HEK293 (cell line): ENCODE measurements at regions not wholly inside any gene's neighbourhood (a gene's known extent, or its start where the extent isn't known, plus 50 kb on each side); places are given as distances from the start of the nearest gene placed in this dataset.

Experiments used
- CTCF ChIA-PET: fragments of 350-600 bp; formaldehyde crosslinking; extraction: SDS; loops from one replicate; lab custom pipeline; 2021; ENCODE audit warnings: antibody characterized with exemption; lab: Yijun Ruan, JAX
- POLR2A ChIA-PET: fragments of 300-600 bp; formaldehyde crosslinking; extraction: SDS; loops from one replicate; lab custom pipeline; 2020; ENCODE audit warnings: antibody characterized with exemption, inconsistent platforms; lab: Yijun Ruan, JAX
- H3K27ac ChIP-seq: fragments of 200-500 bp; sonication (Bioruptor generic); 2 replicates; pipeline ENCODE4 v1.5.1; 2014; ENCODE audit warnings: low read depth, low read length, control low read depth, inconsistent platforms; ENCODE audit errors: extremely low read depth
- H3K36me3 ChIP-seq, 2 experiments: fragments of 200-500 bp in 1 of 2; sonication (Bioruptor generic) in 1 of 2; 1 replicate in 1 of 2; 2 replicates in 1 of 2; pipeline ENCODE4 v1.5.1; 2014 to 2017; ENCODE audit warnings: inconsistent platforms in 2 of 2, low read length in 2 of 2; ENCODE audit not compliant: control insufficient read depth in 2 of 2, insufficient read depth in 1 of 2
- H3K4me1 ChIP-seq: fragments of 200-500 bp; sonication (Bioruptor generic); 2 replicates; pipeline ENCODE4 v1.5.1; 2014; ENCODE audit warnings: mild to moderate bottlenecking, low read length, inconsistent platforms; ENCODE audit not compliant: control insufficient read depth, insufficient read depth
- H3K4me3 ChIP-seq: 2 replicates; pipeline ENCODE4 v1.5.1; 2011; ENCODE audit warnings: low read depth, mild to moderate bottlenecking, control low read depth, low read length, moderate library complexity
- H3K9me3 ChIP-seq: fragments of 200-500 bp; sonication (Bioruptor generic); 2 replicates; pipeline ENCODE4 v1.5.1; 2014; ENCODE audit warnings: low read depth, low read length, inconsistent platforms; ENCODE audit not compliant: control insufficient read depth, insufficient read depth
- BCL11A ChIP-seq: fragments of 450-650 bp; formaldehyde crosslinking; IDR thresholded peaks from 2 replicates; pipeline ENCODE4 v1.5.1; 2016; ENCODE audit warnings: low read depth, missing biosample characterization, missing genetic modification characterization
- FEZF1 ChIP-seq: fragments of 450-650 bp; formaldehyde crosslinking; IDR thresholded peaks from 2 replicates; pipeline ENCODE4 v1.5.1; 2016; ENCODE audit warnings: missing biosample characterization, missing genetic modification characterization
- GLIS2 ChIP-seq: fragments of 450-650 bp; formaldehyde crosslinking; IDR thresholded peaks from 2 replicates; pipeline ENCODE4 v1.5.1; 2016; ENCODE audit warnings: missing biosample characterization, missing genetic modification characterization
- HOXC10 ChIP-seq: sonication (generic); formaldehyde crosslinking; IDR thresholded peaks from 2 replicates; pipeline ENCODE4 v1.8.1; 2023; ENCODE audit warnings: mild to moderate bottlenecking, missing genetic modification reagents
- KLF17 ChIP-seq: fragments of 450-650 bp; formaldehyde crosslinking; IDR thresholded peaks from 2 replicates; pipeline ENCODE4 v1.5.1; 2016; ENCODE audit warnings: missing biosample characterization, missing genetic modification characterization
- TRIM28 ChIP-seq: IDR thresholded peaks from 2 replicates; pipeline ENCODE4 v1.6.1; 2011; ENCODE audit warnings: low read length, control low read depth, borderline replicate concordance
- YY2 ChIP-seq: fragments of 450-650 bp; formaldehyde crosslinking; IDR thresholded peaks from 2 replicates; pipeline ENCODE4 v1.5.1; 2016; ENCODE audit warnings: missing biosample characterization, missing genetic modification characterization
- ZBTB10 ChIP-seq: fragments of 450-650 bp; formaldehyde crosslinking; IDR thresholded peaks from 2 replicates; pipeline ENCODE4 v1.5.1; 2016; ENCODE audit warnings: missing biosample characterization, missing genetic modification characterization
- ZEB2 ChIP-seq: fragments of 450-650 bp; formaldehyde crosslinking; IDR thresholded peaks from 2 replicates; pipeline ENCODE4 v1.5.1; 2016; ENCODE audit warnings: missing biosample characterization, missing genetic modification characterization
- ZNF121 ChIP-seq: fragments of 450-650 bp; formaldehyde crosslinking; IDR thresholded peaks from 2 replicates; pipeline ENCODE4 v1.5.1; 2016; ENCODE audit warnings: missing biosample characterization, missing genetic modification characterization
- ZNF155 ChIP-seq: fragments of 450-650 bp; formaldehyde crosslinking; IDR thresholded peaks from 2 replicates; pipeline ENCODE4 v1.5.1; 2016; ENCODE audit warnings: missing biosample characterization, missing genetic modification characterization
- ZNF223 ChIP-seq: fragments of 450-650 bp; formaldehyde crosslinking; IDR thresholded peaks from 2 replicates; pipeline ENCODE4 v1.5.1; 2016; ENCODE audit warnings: missing biosample characterization, missing genetic modification characterization
- ZNF24 ChIP-seq: fragments of 450-650 bp; formaldehyde crosslinking; IDR thresholded peaks from 2 replicates; pipeline ENCODE4 v1.5.1; 2016; ENCODE audit warnings: missing biosample characterization, missing genetic modification characterization
- ZNF324 ChIP-seq: fragments of 450-650 bp; formaldehyde crosslinking; IDR thresholded peaks from 2 replicates; pipeline ENCODE4 v1.5.1; 2016; ENCODE audit warnings: missing biosample characterization, missing genetic modification characterization
- ZNF398 ChIP-seq: fragments of 450-650 bp; formaldehyde crosslinking; IDR thresholded peaks from 2 replicates; pipeline ENCODE4 v1.5.1; 2017; ENCODE audit warnings: missing biosample characterization, missing genetic modification characterization
- ZNF416 ChIP-seq: fragments of 450-650 bp; formaldehyde crosslinking; IDR thresholded peaks from 2 replicates; pipeline ENCODE4 v1.5.1; 2016; ENCODE audit warnings: missing biosample characterization, missing genetic modification characterization
- ZNF558 ChIP-seq: fragments of 450-650 bp; formaldehyde crosslinking; IDR thresholded peaks from 2 replicates; pipeline ENCODE4 v1.5.1; 2016; ENCODE audit warnings: missing biosample characterization, missing genetic modification characterization
- ZNF623 ChIP-seq: fragments of 450-650 bp; formaldehyde crosslinking; IDR thresholded peaks from 2 replicates; pipeline ENCODE4 v1.5.1; 2016; ENCODE audit warnings: missing biosample characterization, missing genetic modification characterization
- ZNF624 ChIP-seq: fragments of 450-650 bp; formaldehyde crosslinking; IDR thresholded peaks from 2 replicates; pipeline ENCODE4 v1.5.1; 2017; ENCODE audit warnings: missing biosample characterization, missing genetic modification characterization
- ZNF658 ChIP-seq: fragments of 450-650 bp; formaldehyde crosslinking; IDR thresholded peaks from 2 replicates; pipeline ENCODE4; 2016; ENCODE audit warnings: missing biosample characterization, missing genetic modification characterization
- ZNF704 ChIP-seq: fragments of 450-650 bp; formaldehyde crosslinking; IDR thresholded peaks from 2 replicates; pipeline ENCODE4 v1.5.1; 2016; ENCODE audit warnings: missing biosample characterization, missing genetic modification characterization
- ZNF768 ChIP-seq: fragments of 450-650 bp; formaldehyde crosslinking; IDR thresholded peaks from 2 replicates; pipeline ENCODE4 v1.5.1; 2018; ENCODE audit warnings: missing biosample characterization, mild to moderate bottlenecking, missing genetic modification characterization
- ZNF776 ChIP-seq: fragments of 450-650 bp; formaldehyde crosslinking; IDR thresholded peaks from 2 replicates; pipeline ENCODE4 v1.5.0; 2017; ENCODE audit warnings: missing biosample characterization, missing genetic modification characterization, borderline replicate concordance
- ZNF843 ChIP-seq: fragments of 450-650 bp; formaldehyde crosslinking; IDR thresholded peaks from 2 replicates; pipeline ENCODE4 v1.5.1; 2016; ENCODE audit warnings: missing biosample characterization, missing genetic modification characterization
- ZSCAN30 ChIP-seq: fragments of 450-650 bp; IDR thresholded peaks from 2 replicates; pipeline ENCODE4 v1.5.1; 2018; ENCODE audit warnings: missing biosample characterization, mild to moderate bottlenecking, missing genetic modification characterization, moderate library complexity
- TF ChIP-seq, protein P1 (sequence below): fragments of 450-650 bp; formaldehyde crosslinking; IDR thresholded peaks from 2 replicates; pipeline ENCODE4 v1.5.1; 2016; ENCODE audit warnings: missing biosample characterization, missing genetic modification characterization

DNA sequence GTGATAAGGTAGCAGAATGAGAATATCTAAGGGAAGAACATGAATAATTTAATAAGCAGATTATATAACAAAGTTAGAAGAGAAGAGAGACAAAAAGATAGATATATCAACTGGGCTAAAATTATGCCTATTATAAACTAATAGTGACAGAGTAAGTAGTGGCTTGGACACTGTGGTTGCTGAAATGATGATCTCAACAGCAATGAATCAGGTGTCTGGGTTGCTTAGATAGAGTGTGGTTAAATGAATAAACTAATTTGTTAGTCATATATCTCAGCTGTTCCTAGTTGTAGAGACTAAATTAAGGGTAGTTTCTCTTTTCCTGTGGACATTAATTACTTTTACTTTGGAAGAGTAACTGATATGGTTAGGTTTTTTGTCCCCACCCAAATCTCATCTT lies 1485.4 kb upstream of the CELF4 start (continued):
- no peak for TF ChIP-seq ZNF624 (tag by site-specific recombination)
- no peak for TF ChIP-seq ZNF843 (tag by site-specific recombination)
- no peak for TF ChIP-seq FEZF1 (tag by site-specific recombination)
- TF ChIP-seq ZNF658 (tag by site-specific recombination), result no peak
- no peak for TF ChIP-seq YY2
- TF ChIP-seq ZNF155 (tag by site-specific recombination), result no peak
- TF ChIP-seq ZNF623 (tag by site-specific recombination), result no peak
- TF ChIP-seq ZNF768 (tag by site-specific recombination), result no peak

GRCh38 chr18:39039813-39040212 lies 1474.2 kb upstream of the CELF4 start:
- Histone ChIP-seq H3K4me1 (no peaks in the 10 kb centered on the region), H3K4me3 (no peak overlapping the region), H3K9me3 (no peaks in the 10 kb centered on the region)
- no peak for TF ChIP-seq GLIS2 (tag by site-specific recombination)
- TF ChIP-seq ZNF223 (tag by site-specific recombination), result no peak
- no peak for TF ChIP-seq ZNF24
- TF ChIP-seq, protein P1, sequence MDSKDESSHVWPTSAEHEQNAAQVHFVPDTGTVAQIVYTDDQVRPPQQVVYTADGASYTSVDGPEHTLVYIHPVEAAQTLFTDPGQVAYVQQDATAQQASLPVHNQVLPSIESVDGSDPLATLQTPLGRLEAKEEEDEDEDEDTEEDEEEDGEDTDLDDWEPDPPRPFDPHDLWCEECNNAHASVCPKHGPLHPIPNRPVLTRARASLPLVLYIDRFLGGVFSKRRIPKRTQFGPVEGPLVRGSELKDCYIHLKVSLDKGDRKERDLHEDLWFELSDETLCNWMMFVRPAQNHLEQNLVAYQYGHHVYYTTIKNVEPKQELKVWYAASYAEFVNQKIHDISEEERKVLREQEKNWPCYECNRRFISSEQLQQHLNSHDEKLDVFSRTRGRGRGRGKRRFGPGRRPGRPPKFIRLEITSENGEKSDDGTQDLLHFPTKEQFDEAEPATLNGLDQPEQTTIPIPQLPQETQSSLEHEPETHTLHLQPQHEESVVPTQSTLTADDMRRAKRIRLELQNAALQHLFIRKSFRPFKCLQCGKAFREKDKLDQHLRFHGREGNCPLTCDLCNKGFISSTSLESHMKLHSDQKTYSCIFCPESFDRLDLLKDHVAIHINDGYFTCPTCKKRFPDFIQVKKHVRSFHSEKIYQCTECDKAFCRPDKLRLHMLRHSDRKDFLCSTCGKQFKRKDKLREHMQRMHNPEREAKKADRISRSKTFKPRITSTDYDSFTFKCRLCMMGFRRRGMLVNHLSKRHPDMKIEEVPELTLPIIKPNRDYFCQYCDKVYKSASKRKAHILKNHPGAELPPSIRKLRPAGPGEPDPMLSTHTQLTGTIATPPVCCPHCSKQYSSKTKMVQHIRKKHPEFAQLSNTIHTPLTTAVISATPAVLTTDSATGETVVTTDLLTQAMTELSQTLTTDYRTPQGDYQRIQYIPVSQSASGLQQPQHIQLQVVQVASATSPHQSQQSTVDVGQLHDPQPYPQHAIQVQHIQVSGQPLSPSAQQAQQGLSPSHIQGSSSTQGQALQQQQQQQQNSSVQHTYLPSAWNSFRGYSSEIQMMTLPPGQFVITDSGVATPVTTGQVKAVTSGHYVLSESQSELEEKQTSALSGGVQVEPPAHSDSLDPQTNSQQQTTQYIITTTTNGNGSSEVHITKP (tag by site-specific recombination), result no peak
- TF ChIP-seq, all 188 proteins: peak for 0
- POLR2A ChIA-PET, result interaction anchor here (0.7 kb wide), 1 partner anchor 970 kb away, joined by 4 read pairs; no protein-coding TSS in a partner anchor
- no peaks in the 10 kb centered on the region for H3K36me3 ChIP-seq
- no peak overlapping the region for H3K27ac ChIP-seq
- CTCF ChIA-PET, result no interaction called here

DNA sequence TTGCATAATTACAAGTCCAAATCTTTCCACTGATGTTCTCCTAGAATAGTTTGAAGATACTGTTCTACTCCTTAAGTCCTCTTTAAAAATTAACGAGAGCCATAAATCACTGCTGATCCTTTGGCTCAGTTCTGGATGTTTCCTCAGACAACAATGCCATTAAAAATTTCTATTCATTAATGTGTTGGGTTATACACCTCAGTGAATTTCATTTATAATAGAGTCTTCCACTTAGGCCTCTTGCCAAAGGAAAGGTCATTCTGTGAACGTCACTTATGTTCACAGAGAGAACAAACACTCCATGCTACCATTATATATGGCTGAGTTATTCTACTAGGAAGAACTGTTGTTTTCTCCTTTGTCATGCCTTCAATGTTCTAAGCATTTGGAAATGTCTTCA lies 1472.3 kb upstream of the CELF4 start:
- Histone ChIP-seq H3K36me3 (no peaks in the 10 kb centered on the region), H3K4me1 (no peaks in the 10 kb centered on the region), H3K4me3 (no peak overlapping the region), H3K27ac (no peak overlapping the region), H3K9me3 (no peaks in the 10 kb centered on the region)
- CTCF ChIA-PET, result no interaction called here
- POLR2A ChIA-PET, result no interaction called here
- TF ChIP-seq KLF17 (tag by site-specific recombination) (no peak), ZNF558 (tag by site-specific recombination) (no peak), HOXC10 (CRISPR knock-in tag) (no peak), TRIM28 (no peak), ZEB2 (tag by site-specific recombination) (no peak), ZNF398 (no peak), ZBTB10 (no peak), ZNF324 (tag by site-specific recombination) (no peak), ZNF121 (tag by site-specific recombination) (no peak), ZNF416 (tag by site-specific recombination) (no peak), BCL11A (tag by site-specific recombination) (no peak), ZNF776 (tag by site-specific recombination) (no peak), ZNF704 (no peak), GLIS2 (tag by site-specific recombination) (no peak), ZSCAN30 (tag by site-specific recombination) (no peak)
